A549 (cell line): ENCODE measurements at regions not wholly inside any gene's neighbourhood (a gene's known extent, or its start where the extent isn't known, plus 50 kb on each side); places are given as distances from the start of the nearest gene placed in this dataset.

Experiments used
- ATAC-seq, 2 experiments: fragments of 200-7000 bp in 1 of 2; fragments of >200 bp in 1 of 2; cut with Nextera tagmentation in 1 of 2; cut with Tn5 transposase in 1 of 2; 3 replicates each; pipeline versions ENCODE4 v1.8.0 to v1.9.1; 2018 to 2020; ENCODE audit warnings: mild to moderate bottlenecking in 1 of 2, moderate library complexity in 1 of 2
- CTCF ChIA-PET: fragments of 300-600 bp; sonication (Branson Sonifier 250); formaldehyde crosslinking; extraction: SDS; loops from one replicate; lab custom pipeline; 2021; ENCODE audit warnings: antibody characterized with exemption, inconsistent platforms; lab: Yijun Ruan, JAX
- POLR2A ChIA-PET: fragments of 350-600 bp; formaldehyde crosslinking; extraction: SDS; loops from one replicate; lab custom pipeline; 2021; ENCODE audit warnings: antibody characterized with exemption, inconsistent platforms; lab: Yijun Ruan, JAX
- DNase-seq, 2 experiments: peaks; one replicate each; pipeline versions ENCODE4 v3.0.0 to v3.0.0-alpha.2; 2011 to 2016; ENCODE audit warnings: low read depth in 1 of 2, low spot score in 1 of 2
- FAIRE-seq: peaks from 2 replicates; lab custom pipeline; 2011; peaks lifted over from hg19 to GRCh38; lab: Jason Lieb, UNC
- H3K27ac ChIP-seq, 2 experiments: fragments of >200 bp; sonication (Bioruptor Twin); formaldehyde crosslinking; 3 replicates each; pipeline ENCODE4 v1.5.1; 2016 to 2017
- H3K4me1 ChIP-seq: fragments of >200 bp; sonication (Bioruptor Twin); formaldehyde crosslinking; 3 replicates; pipeline ENCODE4 v1.6.1; 2016
- H3K4me2 ChIP-seq: fragments of >200 bp; sonication (Bioruptor Twin); formaldehyde crosslinking; 3 replicates; pipeline ENCODE4 v1.6.1; 2016
- H3K4me3 ChIP-seq: fragments of >200 bp; sonication (Bioruptor Twin); formaldehyde crosslinking; 3 replicates; pipeline ENCODE4 v1.5.1; 2016
- H3K9me3 ChIP-seq: fragments of >200 bp; sonication (Bioruptor Twin); formaldehyde crosslinking; 3 replicates; pipeline ENCODE4 v1.6.1; 2016
- CBX8 ChIP-seq: fragments of 200-600 bp; sonication (generic); IDR thresholded peaks from 2 replicates; pipeline ENCODE4 v1.6.1; 2016
- CEBPB ChIP-seq, 2 experiments: fragments of >200 bp in 1 of 2; sonication (Bioruptor Twin) in 1 of 2; formaldehyde crosslinking in 1 of 2; IDR thresholded peaks; 2 replicates each; pipeline ENCODE4 v1.6.1; 2012 to 2016
- CHD2 ChIP-seq: fragments of 150-350 bp; IDR thresholded peaks from 2 replicates; pipeline ENCODE4 v1.6.1; 2014; ENCODE audit warnings: low read length; ENCODE audit not compliant: partially characterized antibody
- CHD4 ChIP-seq: fragments of 200-600 bp; sonication (generic); IDR thresholded peaks from 2 replicates; pipeline ENCODE4 v1.6.1; 2016; ENCODE audit warnings: antibody characterized with exemption, mild to moderate bottlenecking, borderline replicate concordance
- E2F6 ChIP-seq: IDR thresholded peaks from 2 replicates; pipeline ENCODE4 v1.6.1; 2012; ENCODE audit warnings: low read depth, borderline replicate concordance
- EHF ChIP-seq: fragments of 250-450 bp; sonication (Bioruptor Pico); IDR thresholded peaks from 2 replicates; pipeline ENCODE4 v1.5.0; 2020; ENCODE audit warnings: mild to moderate bottlenecking
- EHMT2 ChIP-seq: fragments of 200-600 bp; sonication (generic); IDR thresholded peaks from 2 replicates; pipeline ENCODE4 v1.6.1; 2016; ENCODE audit warnings: antibody characterized with exemption, low read depth, mild to moderate bottlenecking, moderate library complexity
- EP300 ChIP-seq, 2 experiments: fragments of >200 bp; sonication (Bioruptor Twin); formaldehyde crosslinking; IDR thresholded peaks; 2 replicates in 1 of 2; 3 replicates in 1 of 2; pipeline ENCODE4 v1.6.1; 2016 to 2017
- ESRRA ChIP-seq: fragments of 150-350 bp; IDR thresholded peaks from 2 replicates; pipeline ENCODE4 v1.6.1; 2014; ENCODE audit warnings: mild to moderate bottlenecking, low read length, borderline replicate concordance
- GATA3 ChIP-seq: IDR thresholded peaks from 2 replicates; pipeline ENCODE4 v1.6.1; 2012; ENCODE audit warnings: borderline replicate concordance
- HOXA7 ChIP-seq: fragments of 250-450 bp; sonication (Bioruptor Pico); IDR thresholded peaks from 2 replicates; pipeline ENCODE4 v1.5.0; 2020; ENCODE audit warnings: mild to moderate bottlenecking, moderate library complexity
- JUN ChIP-seq, 2 experiments: fragments of >200 bp; sonication (Bioruptor Twin); formaldehyde crosslinking; IDR thresholded peaks; 2 replicates in 1 of 2; 3 replicates in 1 of 2; pipeline ENCODE4 v1.6.1; 2016 to 2017
- MAZ ChIP-seq: fragments of 150-350 bp; IDR thresholded peaks from 2 replicates; pipeline ENCODE4 v1.6.1; 2014; ENCODE audit warnings: antibody characterized with exemption, low read depth, low read length, borderline replicate concordance
- NPAS2 ChIP-seq: fragments of 250-450 bp; sonication (Bioruptor Pico); IDR thresholded peaks from 2 replicates; pipeline ENCODE4 v1.8.0; 2022; ENCODE audit warnings: mild to moderate bottlenecking, moderate library complexity, borderline replicate concordance
- NR3C1 ChIP-seq: fragments of >200 bp; sonication (Bioruptor Twin); formaldehyde crosslinking; IDR thresholded peaks from 3 replicates; pipeline ENCODE4 v1.6.1; 2017
- PHF8 ChIP-seq: fragments of 200-600 bp; sonication (generic); IDR thresholded peaks from 2 replicates; pipeline ENCODE4 v1.6.1; 2016; ENCODE audit warnings: low read depth, mild to moderate bottlenecking, antibody characterized with exemption, moderate library complexity, borderline replicate concordance
- POLR2A ChIP-seq: IDR thresholded peaks from 2 replicates; pipeline ENCODE4 v1.6.1; 2012; ENCODE audit warnings: mild to moderate bottlenecking, low read length
- POLR2AphosphoS2 ChIP-seq: conservative IDR thresholded peaks from 2 replicates; pipeline ENCODE4 v1.6.1; 2012; ENCODE audit warnings: low read length, improper control_type of control experiment, inconsistent platforms
- RCOR1 ChIP-seq: fragments of 150-350 bp; IDR thresholded peaks from 2 replicates; pipeline ENCODE4 v1.6.1; 2014; ENCODE audit warnings: antibody characterized with exemption, low read length, low read depth
- SMC3 ChIP-seq: fragments of >200 bp; sonication (Bioruptor Twin); formaldehyde crosslinking; IDR thresholded peaks from 3 replicates; pipeline ENCODE4 v1.6.1; 2018; ENCODE audit warnings: inconsistent platforms
- SREBF2 ChIP-seq: fragments of 450-650 bp; IDR thresholded peaks from 2 replicates; pipeline ENCODE4 v1.6.1; 2014; ENCODE audit warnings: mild to moderate bottlenecking, moderate library complexity
- TP53 ChIP-seq: fragments of 250-450 bp; sonication (Bioruptor Pico); IDR thresholded peaks from 2 replicates; pipeline ENCODE4 v1.5.0; 2021; ENCODE audit warnings: mild to moderate bottlenecking, moderate library complexity
- USF2 ChIP-seq: fragments of 450-650 bp; IDR thresholded peaks from 2 replicates; pipeline ENCODE4 v1.6.1; 2014; ENCODE audit warnings: antibody characterized with exemption
- ZC3H11A ChIP-seq: fragments of 450-650 bp; IDR thresholded peaks from 2 replicates; pipeline ENCODE4 v1.6.1; 2014; ENCODE audit warnings: antibody characterized with exemption, mild to moderate bottlenecking
- ZSCAN20 ChIP-seq: fragments of 250-450 bp; sonication (Bioruptor Pico); IDR thresholded peaks from 2 replicates; pipeline ENCODE4 v1.8.0; 2022; ENCODE audit warnings: mild to moderate bottlenecking, moderate library complexity
- WGBS: methylation state at CpG from one replicate; pipeline ENCODE4 v1.1.6; 2017; ENCODE audit errors: missing lambda C conversion rate; 5-methylcytosine and 5-hydroxymethylcytosine counted together

DNA sequence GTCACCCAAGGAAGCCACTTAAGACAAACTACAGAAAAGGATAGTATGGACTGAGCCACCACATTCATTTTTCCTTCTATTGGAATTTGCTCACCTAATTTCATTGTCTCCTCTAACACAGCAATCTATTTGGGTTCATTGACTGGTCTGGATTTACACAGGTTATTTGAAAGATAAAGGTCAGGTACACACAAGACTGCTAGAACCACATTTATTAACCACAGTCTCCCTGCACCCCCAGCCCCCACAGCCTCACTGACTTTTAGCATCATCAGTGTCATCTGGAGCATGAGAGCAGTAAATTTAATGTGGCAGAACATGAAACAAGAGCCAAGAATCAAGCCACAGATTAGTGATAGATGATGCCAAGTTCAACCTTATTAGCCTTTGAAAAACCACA, 226.9 kb upstream of the GYPC start:
- Histone ChIP-seq H3K4me1 (no peaks in the 10 kb centered on the region), H3K4me2 (no peak overlapping the region), H3K9me3 (no peaks in the 10 kb centered on the region; the same call in 2 of the 3 replicates), H3K4me3 (no peak overlapping the region), H3K27ac (no peak overlapping the region)
- CTCF ChIA-PET, result no interaction called here
- DNase-seq (no peak), FAIRE-seq (no peak), ATAC-seq (no peak)
- no peak for TF ChIP-seq EHMT2
- no peak for TF ChIP-seq ZSCAN20
- TF ChIP-seq E2F6, result no peak
- TF ChIP-seq CHD4, result no peak
- no peak for TF ChIP-seq USF2
- no peak for TF ChIP-seq CEBPB (IDR thresholded peaks at IDR 0.05)
- no peak for TF ChIP-seq POLR2A
- no peak for TF ChIP-seq SREBF2
- TF ChIP-seq EP300 (IDR thresholded peaks at IDR 0.05), result no peak
- TF ChIP-seq MAZ, result no peak
- POLR2A ChIA-PET, result no interaction called here

DNA sequence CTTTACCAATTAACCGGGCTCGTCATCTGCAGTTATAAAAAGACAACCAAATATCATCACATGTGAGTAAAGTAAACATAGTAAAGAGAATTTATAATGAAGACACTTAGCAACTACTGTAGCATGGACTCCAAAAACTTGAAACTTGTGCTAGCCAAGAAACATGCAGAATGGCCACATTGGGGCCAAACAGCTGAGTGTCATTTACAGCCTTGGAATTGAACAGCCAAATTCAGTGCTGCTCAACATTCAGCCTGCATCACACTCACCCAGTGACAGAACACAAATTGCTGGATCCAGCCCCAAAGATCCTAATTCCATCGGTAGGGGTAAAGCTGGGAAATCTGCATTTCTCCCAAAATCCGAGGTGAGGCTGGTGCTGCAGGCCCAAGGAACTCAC, 224.8 kb upstream of the GYPC start:
- POLR2A ChIA-PET, result no interaction called here
- CTCF ChIA-PET, result no interaction called here

GRCh38 chr2:126436411-126436810, 219.5 kb upstream of the GYPC start:
- CTCF ChIA-PET, result no interaction called here
- no peaks in the 10 kb centered on the region for H3K4me1 ChIP-seq
- no peak for FAIRE-seq
- no peak overlapping the region for H3K4me3 ChIP-seq
- H3K27ac ChIP-seq, result no peak overlapping the region
- POLR2A ChIA-PET, result no interaction called here
- H3K9me3 ChIP-seq, result no peaks in the 10 kb centered on the region
- TF ChIP-seq CEBPB (IDR thresholded peaks at IDR 0.05), result no peak
- no peak for TF ChIP-seq RCOR1
- no peak for TF ChIP-seq NR3C1
- no peak for TF ChIP-seq ZC3H11A
- H3K4me2 ChIP-seq, result no peak overlapping the region
- no peak for ATAC-seq
- 0% methylated on average over 1 of the region's 1 CpG for WGBS
- DNase-seq, result no peak

More for the DNA sequence above, 224.8 kb upstream of the GYPC start:
- WGBS, result 4% methylated on average over 4 of the region's 4 CpGs
- H3K4me3 ChIP-seq, result no peak overlapping the region
- H3K9me3 ChIP-seq, result no peaks in the 10 kb centered on the region; the same call in 2 of the 3 replicates
- H3K27ac ChIP-seq, result no peak overlapping the region
- H3K4me1 ChIP-seq, result no peaks in the 10 kb centered on the region
- DNase-seq (no peak), ATAC-seq (no peak), FAIRE-seq (no peak)
- H3K4me2 ChIP-seq, result no peak overlapping the region
- no peak for TF ChIP-seq ESRRA
- no peak for TF ChIP-seq JUN (IDR thresholded peaks at IDR 0.05)
- TF ChIP-seq CBX8, result no peak
- TF ChIP-seq SMC3, result no peak
- TF ChIP-seq NPAS2 (CRISPR knock-in tag), result no peak
- TF ChIP-seq CHD2, result no peak
- no peak for TF ChIP-seq TP53 (CRISPR knock-in tag)
- no peak for TF ChIP-seq POLR2AphosphoS2
- no peak for TF ChIP-seq NR3C1
- no peak for TF ChIP-seq HOXA7 (CRISPR knock-in tag)

- DNase-seq, result no peak
- Histone ChIP-seq H3K4me3 (no peak overlapping the region), H3K4me1 (no peaks in the 10 kb centered on the region), H3K4me2 (no peak overlapping the region), H3K9me3 (no peaks in the 10 kb centered on the region), H3K27ac (no peak overlapping the region)
- no peak for FAIRE-seq
- ChIA-PET POLR2A (no interaction called here), CTCF (no interaction called here)
- 30% methylated on average over 6 of the region's 6 CpGs for whole genome bisulfite sequencing
- no peak for TF ChIP-seq EHF (CRISPR knock-in tag)
- TF ChIP-seq PHF8, result no peak
- TF ChIP-seq ESRRA, result no peak
- no peak for TF ChIP-seq ZSCAN20
- TF ChIP-seq RCOR1, result no peak
- TF ChIP-seq GATA3, result no peak
- ATAC-seq, result no peak
Observed at GRCh38 chr2:126437016-126437415, 218.9 kb upstream of the GYPC start.
